WTC11 (cell line): ENCODE measurements at regions not wholly inside any gene's neighbourhood (a gene's known extent, or its start where the extent isn't known, plus 50 kb on each side); places are given as distances from the start of the nearest gene placed in this dataset.
A peak's percentile ranks its signal among the peaks of the same experiment; 100 is the strongest.

Source experiments
- ATAC-seq: fragments of 200-7000 bp; cut with Tn5 transposase; 2 replicates; pipeline ENCODE4 v1.10.0; 2021; ENCODE audit warnings: mild to moderate bottlenecking, moderate library complexity
- CTCF ChIA-PET: fragments of 300-600 bp; sonication (Branson Sonifier 250); formaldehyde crosslinking; loops from one replicate; lab custom pipeline; 2021; ENCODE audit warnings: antibody characterized with exemption; lab: Charles Lee
- POLR2A ChIA-PET: fragments of 350-600 bp; sonication (Branson Sonifier 250); formaldehyde crosslinking; loops from one replicate; lab custom pipeline; 2021; ENCODE audit warnings: antibody characterized with exemption; lab: Charles Lee
- DNase-seq: peaks from one replicate; pipeline ENCODE4 v3.0.0; 2021; ENCODE audit warnings: low spot score
- H3K27ac Mint-ChIP-seq: 2 replicates; pipeline ENCODE4 v1.8.0; 2021; ENCODE audit warnings: mixed read lengths
- H3K27me3 Mint-ChIP-seq: 2 replicates; pipeline ENCODE4 v1.8.0; 2021; ENCODE audit warnings: low read depth, mild to moderate bottlenecking, moderate library complexity, mixed read lengths
- H3K36me3 Mint-ChIP-seq: 2 replicates; pipeline ENCODE4 v1.8.0; 2021; ENCODE audit warnings: mixed read lengths
- H3K4me1 Mint-ChIP-seq: 2 replicates; pipeline ENCODE4 v1.8.0; 2022; ENCODE audit warnings: mixed read lengths
- H3K4me3 Mint-ChIP-seq: 2 replicates; pipeline ENCODE4 v1.8.0; 2021; ENCODE audit warnings: mild to moderate bottlenecking, moderate library complexity, mixed read lengths
- H3K9me3 Mint-ChIP-seq: 2 replicates; pipeline ENCODE4 v1.8.0; 2021; ENCODE audit warnings: mixed read lengths
- CBFB ChIP-seq: sonication (generic); formaldehyde crosslinking; IDR thresholded peaks from 2 replicates; pipeline ENCODE4 v1.8.1; 2022; ENCODE audit warnings: mild to moderate bottlenecking, low read depth, missing genetic modification reagents
- EMX1 ChIP-seq: fragments of 250-450 bp; sonication (Bioruptor Pico); IDR thresholded peaks from 2 replicates; pipeline ENCODE4 v1.8.0; 2021; ENCODE audit warnings: mild to moderate bottlenecking
- ESRRA ChIP-seq: sonication (generic); formaldehyde crosslinking; IDR thresholded peaks from 2 replicates; pipeline ENCODE4 v1.8.1; 2022; ENCODE audit warnings: mild to moderate bottlenecking, missing genetic modification reagents, borderline replicate concordance
- FOXP4 ChIP-seq: sonication (generic); formaldehyde crosslinking; IDR thresholded peaks from 2 replicates; pipeline ENCODE4 v1.8.0; 2022; ENCODE audit warnings: mild to moderate bottlenecking, missing genetic modification reagents
- MXD4 ChIP-seq: fragments of 250-450 bp; sonication (Bioruptor Pico); IDR thresholded peaks from 2 replicates; pipeline ENCODE4 v1.8.0; 2021; ENCODE audit warnings: mild to moderate bottlenecking, moderate library complexity, borderline replicate concordance
- NFE2L1 ChIP-seq: sonication (generic); formaldehyde crosslinking; IDR thresholded peaks from 2 replicates; pipeline ENCODE4 v1.8.1; 2023; ENCODE audit warnings: missing genetic modification reagents
- PREB ChIP-seq: sonication (generic); formaldehyde crosslinking; IDR thresholded peaks from 2 replicates; pipeline ENCODE4 v1.8.1; 2022; ENCODE audit warnings: mild to moderate bottlenecking, missing genetic modification reagents, moderate library complexity, borderline replicate concordance
- PRRX2 ChIP-seq: fragments of 250-450 bp; sonication (Bioruptor Pico); IDR thresholded peaks from 2 replicates; pipeline ENCODE4 v1.8.0; 2021; ENCODE audit warnings: mild to moderate bottlenecking
- RORB ChIP-seq: fragments of 250-450 bp; sonication (Bioruptor Pico); IDR thresholded peaks from 2 replicates; pipeline ENCODE4 v1.9.0; 2021; ENCODE audit warnings: mild to moderate bottlenecking
- TEAD4 ChIP-seq: sonication (generic); formaldehyde crosslinking; IDR thresholded peaks from 2 replicates; pipeline ENCODE4 v1.8.0; 2022; ENCODE audit warnings: mild to moderate bottlenecking, missing genetic modification reagents
- USF2 ChIP-seq: sonication (generic); formaldehyde crosslinking; IDR thresholded peaks from 2 replicates; pipeline ENCODE4 v1.8.1; 2023; ENCODE audit warnings: mild to moderate bottlenecking, missing genetic modification reagents, moderate library complexity
- ZNF219 ChIP-seq: sonication (generic); formaldehyde crosslinking; IDR thresholded peaks from 2 replicates; pipeline ENCODE4 v1.8.0; 2023; ENCODE audit warnings: missing genetic modification reagents, mild to moderate bottlenecking, borderline replicate concordance
- ZNF423 ChIP-seq: fragments of 250-450 bp; sonication (Bioruptor Pico); IDR thresholded peaks from 2 replicates; pipeline ENCODE4 v2.1.2; 2022; ENCODE audit warnings: mild to moderate bottlenecking, moderate library complexity
- ZNF425 ChIP-seq: fragments of 250-450 bp; sonication (Bioruptor Pico); conservative IDR thresholded peaks from 2 replicates; pipeline ENCODE4 v1.9.0; 2021; ENCODE audit warnings: mild to moderate bottlenecking
- ZNF671 ChIP-seq: fragments of 250-450 bp; sonication (Bioruptor Pico); IDR thresholded peaks from 2 replicates; pipeline ENCODE4 v1.8.0; 2021; ENCODE audit warnings: mild to moderate bottlenecking

- TF ChIP-seq ZNF425 (CRISPR knock-in tag) (no peak), MXD4 (CRISPR knock-in tag) (no peak)
Measured at GRCh38 chr10:101289541-101289940, 60.3 kb upstream of the LBX1 start (continued).

- Mint-ChIP-seq H3K27me3 (peaks cover 96% of the 10 kb centered on the region), H3K4me3 (peak overlapping the region; percentile 32), H3K27ac (no peak overlapping the region), H3K36me3 (no peaks in the 10 kb centered on the region), H3K4me1 (peaks cover 48% of the 10 kb centered on the region), H3K9me3 (no peaks in the 10 kb centered on the region)
- TF ChIP-seq NFE2L1 (CRISPR knock-in tag) (no peak), ESRRA (no peak), CBFB (CRISPR knock-in tag) (no peak), PREB (CRISPR knock-in tag) (no peak), TEAD4 (CRISPR knock-in tag) (no peak), PRRX2 (no peak), ZNF423 (no peak), USF2 (CRISPR knock-in tag) (no peak), RORB (CRISPR knock-in tag) (no peak), FOXP4 (CRISPR knock-in tag) (no peak), ZNF219 (CRISPR knock-in tag) (no peak), ZNF671 (CRISPR knock-in tag) (no peak)
- DNase-seq = no peak
- ATAC-seq = no peak
- POLR2A ChIA-PET = no interaction called here
- CTCF ChIA-PET = interaction anchor here (0.8 to 12.3 kb wide), 22 partner anchors 12 to 549 kb away, joined by 3 to 203 read pairs (median 6); partner anchors contain the start of gene LBX1
Measured at GRCh38 chr10:101290431-101290830, 61.2 kb upstream of the LBX1 start.

- peak overlapping the region; percentile 80 for H3K4me3 Mint-ChIP-seq
Measured at GRCh38 chr10:101290881-101291280, 61.6 kb upstream of the LBX1 start.

More at GRCh38 chr10:101290881-101291280, 61.6 kb upstream of the LBX1 start:
- DNase-seq = no peak
- Mint-ChIP-seq H3K27me3 (peaks cover 98% of the 10 kb centered on the region), H3K9me3 (no peaks in the 10 kb centered on the region), H3K36me3 (no peaks in the 10 kb centered on the region), H3K27ac (no peak overlapping the region), H3K4me1 (peaks cover 45% of the 10 kb centered on the region)
- no peak for TF ChIP-seq EMX1 (CRISPR knock-in tag)
- no peak for TF ChIP-seq FOXP4 (CRISPR knock-in tag)
- ATAC-seq = no peak
- ChIA-PET CTCF (interaction anchor here (0.8 to 12.3 kb wide), 19 partner anchors 12 to 279 kb away, joined by 3 to 203 read pairs (median 9); partner anchors contain the start of gene LBX1), POLR2A (no interaction called here)
